Mesothelial cell of epicardium (in vitro differentiated cells): ENCODE measurements at regions not wholly inside any gene's neighbourhood (a gene's known extent, or its start where the extent isn't known, plus 50 kb on each side); places are given as distances from the start of the nearest gene placed in this dataset.

Experiments
- DNase-seq, 2 experiments: peaks; one replicate each; pipeline ENCODE4 v3.0.0; 2021; ENCODE audit warnings: low spot score in 2 of 2; ENCODE audit not compliant: unreplicated experiment in 2 of 2
- H3K27ac Mint-ChIP-seq: 2 replicates; pipeline ENCODE4 v1.8.0; 2021; ENCODE audit warnings: mixed read lengths
- H3K27me3 Mint-ChIP-seq: 2 replicates; pipeline ENCODE4 v1.8.0; 2021; ENCODE audit warnings: low read depth, mixed read lengths
- H3K36me3 Mint-ChIP-seq: 2 replicates; pipeline ENCODE4 v1.8.0; 2021; ENCODE audit warnings: mixed read lengths
- H3K4me1 Mint-ChIP-seq: 2 replicates; pipeline ENCODE4 v1.8.0; 2021; ENCODE audit warnings: mixed read lengths
- H3K4me3 Mint-ChIP-seq: 2 replicates; pipeline ENCODE4 v1.8.0; 2021; ENCODE audit warnings: mild to moderate bottlenecking, moderate library complexity, mixed read lengths
- H3K9me3 Mint-ChIP-seq: 2 replicates; pipeline ENCODE4 v1.8.0; 2021; ENCODE audit warnings: mixed read lengths
- CTCF ChIP-seq: fragments of 200-600 bp; sonication (generic); IDR thresholded peaks from one replicate; pipeline ENCODE4 v1.5.0; 2021; ENCODE audit warnings: antibody characterized with exemption; ENCODE audit not compliant: unreplicated experiment

GRCh38 chrX:25180242-25180641 is 164.5 kb upstream of the ARX start:
- no peak for TF ChIP-seq CTCF
- Mint-ChIP-seq H3K27ac (no peak overlapping the region), H3K9me3 (no peaks in the 10 kb centered on the region), H3K4me3 (no peak overlapping the region), H3K36me3 (no peaks in the 10 kb centered on the region), H3K27me3 (peaks cover 24% of the 10 kb centered on the region), H3K4me1 (peaks cover 2% of the 10 kb centered on the region)
- no peak for DNase-seq

GRCh38 chrX:25178555-25178954 is 162.8 kb upstream of the ARX start:
- H3K4me1 Mint-ChIP-seq: peaks cover 2% of the 10 kb centered on the region
- H3K9me3 Mint-ChIP-seq: no peaks in the 10 kb centered on the region
- peaks cover 23% of the 10 kb centered on the region for H3K27me3 Mint-ChIP-seq
- H3K4me3 Mint-ChIP-seq: no peak overlapping the region
- DNase-seq: no peak
- no peak for TF ChIP-seq CTCF
- H3K36me3 Mint-ChIP-seq: no peaks in the 10 kb centered on the region
- no peak overlapping the region for H3K27ac Mint-ChIP-seq

GRCh38 chrX:25175743-25176142 is 160.0 kb upstream of the ARX start:
- no peak overlapping the region for H3K27ac Mint-ChIP-seq
- H3K36me3 Mint-ChIP-seq: no peaks in the 10 kb centered on the region
- peaks cover 2% of the 10 kb centered on the region for H3K4me1 Mint-ChIP-seq
- H3K4me3 Mint-ChIP-seq: no peak overlapping the region
- H3K27me3 Mint-ChIP-seq: peaks cover 19% of the 10 kb centered on the region
- no peak for DNase-seq
- no peak for TF ChIP-seq CTCF
- no peaks in the 10 kb centered on the region for H3K9me3 Mint-ChIP-seq

GRCh38 chrX:25175171-25175570 is 159.4 kb upstream of the ARX start:
- no peak for TF ChIP-seq CTCF
- Mint-ChIP-seq H3K36me3 (no peaks in the 10 kb centered on the region), H3K4me1 (peaks cover 2% of the 10 kb centered on the region), H3K27me3 (peaks cover 14% of the 10 kb centered on the region), H3K9me3 (no peaks in the 10 kb centered on the region), H3K27ac (no peak overlapping the region), H3K4me3 (no peak overlapping the region)
- no peak for DNase-seq

- TF ChIP-seq CTCF: no peak
- H3K9me3 Mint-ChIP-seq: no peaks in the 10 kb centered on the region
- peaks cover 17% of the 10 kb centered on the region for H3K4me1 Mint-ChIP-seq
- peaks cover 22% of the 10 kb centered on the region for H3K27me3 Mint-ChIP-seq
- no peak for DNase-seq
- H3K27ac Mint-ChIP-seq: no peak overlapping the region
- H3K4me3 Mint-ChIP-seq: no peak overlapping the region
- no peaks in the 10 kb centered on the region for H3K36me3 Mint-ChIP-seq
Measured at GRCh38 chrX:25166546-25166945, 150.8 kb upstream of the ARX start.

GRCh38 chrX:25166145-25166544 is 150.4 kb upstream of the ARX start:
- Mint-ChIP-seq H3K27ac (no peak overlapping the region), H3K4me3 (no peak overlapping the region), H3K27me3 (peaks cover 21% of the 10 kb centered on the region), H3K36me3 (no peaks in the 10 kb centered on the region), H3K4me1 (peaks cover 17% of the 10 kb centered on the region), H3K9me3 (no peaks in the 10 kb centered on the region)
- no peak for DNase-seq
- TF ChIP-seq CTCF: no peak
